ENCODE measurements at regions not wholly inside any gene's neighbourhood (a gene's known extent, or its start where the extent isn't known, plus 50 kb on each side); places are given as distances from the start of the nearest gene placed in this dataset.
A peak's percentile ranks its signal among the peaks of the same experiment; 100 is the strongest.
"Not testable (repeated sequence)": the region's sequence is repeated elsewhere in the genome, so short reads cannot be mapped to it uniquely, and the experiment has no call there.

- H3K4me1 ChIP-seq; H3K36me3 ChIP-seq; H3K27me3 ChIP-seq; H3K4me3 ChIP-seq; H3K9me3 ChIP-seq; DNase-seq (ENCODE audit: low spot score); H3K27ac ChIP-seq: not testable (repeated sequence)
These were observed 471.9 kb downstream of the FOXD4L5 start for GRCh38 chr9:64813072-64813471.

- not testable (repeated sequence) for DNase-seq (ENCODE audit: low spot score); H3K27me3 ChIP-seq; H3K36me3 ChIP-seq; H3K4me1 ChIP-seq; H3K4me3 ChIP-seq; H3K27ac ChIP-seq; H3K9me3 ChIP-seq
These were observed 506.3 kb downstream of the FOXD4L5 start for GRCh38 chr9:64778667-64779066.

- DNase-seq (ENCODE audit: low spot score); H3K27ac ChIP-seq; H3K4me3 ChIP-seq; H3K4me1 ChIP-seq; H3K36me3 ChIP-seq; H3K27me3 ChIP-seq; H3K9me3 ChIP-seq: not testable (repeated sequence)
These were observed 508.7 kb downstream of the FOXD4L5 start for GRCh38 chr9:64776269-64776668.

GRCh38 chr9:64774813-64775793 lies 509.9 kb downstream of the FOXD4L5 start:
- peak overlapping the region; percentile 39 to 49 for H3K4me3 ChIP-seq
- not testable (repeated sequence) for H3K9me3 ChIP-seq; H3K36me3 ChIP-seq; H3K4me1 ChIP-seq; H3K27ac ChIP-seq; DNase-seq (ENCODE audit: low spot score); H3K27me3 ChIP-seq

GRCh38 chr9:64774004-64774812 lies 510.8 kb downstream of the FOXD4L5 start:
- H3K9me3 ChIP-seq; H3K36me3 ChIP-seq; H3K27me3 ChIP-seq; H3K27ac ChIP-seq; DNase-seq (ENCODE audit: low spot score); H3K4me1 ChIP-seq: not testable (repeated sequence)
- H3K4me3 ChIP-seq: peak overlapping the region; percentile 39 to 49

GRCh38 chr9:64773491-64773931 lies 511.5 kb downstream of the FOXD4L5 start:
- TF ChIP-seq CTCF (IDR thresholded peaks at IDR 0.05): no peak
- H3K4me1 ChIP-seq: no peaks in the 10 kb centered on the region

GRCh38 chr9:64772751-64773331 lies 512.2 kb downstream of the FOXD4L5 start:
- not testable (repeated sequence) for H3K27ac ChIP-seq; H3K9me3 ChIP-seq; H3K27me3 ChIP-seq; H3K4me1 ChIP-seq; H3K36me3 ChIP-seq; DNase-seq (ENCODE audit: low spot score)
- H3K4me3 ChIP-seq: peak overlapping the region; percentile 39 to 49

More at GRCh38 chr9:64773491-64773931, 511.5 kb downstream of the FOXD4L5 start:
- H3K27ac ChIP-seq: no peak overlapping the region
- peak overlapping the region; percentile 39 to 49 for H3K4me3 ChIP-seq
- no peaks in the 10 kb centered on the region for H3K9me3 ChIP-seq
- H3K36me3 ChIP-seq: no peaks in the 10 kb centered on the region
- H3K27me3 ChIP-seq: no peaks in the 10 kb centered on the region
- no peak for DNase-seq (ENCODE audit: low spot score)

- not testable (repeated sequence) for H3K4me1 ChIP-seq; DNase-seq (ENCODE audit: low spot score); H3K4me3 ChIP-seq; H3K36me3 ChIP-seq; H3K27me3 ChIP-seq; H3K9me3 ChIP-seq; H3K27ac ChIP-seq
- TF ChIP-seq CTCF (IDR thresholded peaks at IDR 0.05): peak in 1 of 2 donors; percentile 29
These were observed 512.8 kb downstream of the FOXD4L5 start for GRCh38 chr9:64772123-64772736.
